ENCODE measurements at regions not wholly inside any gene's neighbourhood (a gene's known extent, or its start where the extent isn't known, plus 50 kb on each side); places are given as distances from the start of the nearest gene placed in this dataset.
"Not testable (repeated sequence)": the region's sequence is repeated elsewhere in the genome, so short reads cannot be mapped to it uniquely, and the experiment has no call there.

DNA sequence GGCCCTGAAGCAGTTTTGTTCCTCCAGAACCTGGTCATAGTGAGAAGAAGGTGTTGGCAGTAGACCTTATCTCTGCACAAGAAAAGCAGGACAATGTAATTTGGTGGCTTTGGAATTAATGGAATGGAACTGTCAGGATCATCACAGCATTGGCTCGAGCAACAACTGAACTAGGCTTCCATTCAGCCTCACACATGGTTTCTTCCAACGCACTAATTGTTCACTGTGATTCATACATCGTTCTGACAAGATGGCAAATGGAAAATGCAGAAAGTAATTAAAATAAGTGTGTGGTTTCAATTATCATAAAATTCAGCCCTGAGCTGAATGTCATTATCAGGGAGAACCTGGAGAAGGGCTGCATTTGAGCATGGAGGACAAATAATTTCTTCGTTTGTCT is 80.6 kb downstream of the MFSD1 start:
- no peak for DNase-seq

- no peak for DNase-seq
These were observed 94.9 kb downstream of the MFSD1 start for GRCh38 chr3:158896729-158897128.

GRCh38 chr3:158906749-158907148 is 104.9 kb downstream of the MFSD1 start:
- DNase-seq = no peak

GRCh38 chr3:158908187-158908734 is 106.4 kb downstream of the MFSD1 start:
- no peak for DNase-seq

GRCh38 chr3:158909870-158910269 is 108.0 kb downstream of the MFSD1 start:
- DNase-seq = no peak

- no peak for DNase-seq
These were observed 109.7 kb downstream of the MFSD1 start for GRCh38 chr3:158911586-158911985.

- DNase-seq = peak; percentile 15
These were observed 110.3 kb downstream of the MFSD1 start for GRCh38 chr3:158912188-158912587.

DNA sequence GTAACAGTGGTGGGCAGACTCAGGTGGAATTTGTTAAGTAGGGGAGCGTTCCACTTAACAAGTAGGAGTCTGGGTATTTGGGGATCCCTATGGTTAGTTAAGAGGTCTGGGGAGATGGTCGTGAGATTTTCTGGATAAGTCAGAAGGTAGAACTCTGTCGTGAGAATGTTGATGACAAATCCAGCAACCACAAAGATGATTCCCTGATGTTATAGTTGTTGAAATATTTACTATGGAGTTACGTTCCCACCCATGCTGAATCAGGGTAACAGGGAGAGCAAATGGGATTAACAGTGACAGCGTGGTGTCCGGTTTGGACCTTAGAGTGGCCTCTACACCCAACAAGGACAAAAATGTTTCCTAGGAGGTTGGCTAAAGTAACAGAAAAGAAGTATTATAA is 110.8 kb downstream of the MFSD1 start:
- DNase-seq = no peak

- no peak for DNase-seq
These were observed 114.3 kb downstream of the MFSD1 start for GRCh38 chr3:158916111-158916510.

DNA sequence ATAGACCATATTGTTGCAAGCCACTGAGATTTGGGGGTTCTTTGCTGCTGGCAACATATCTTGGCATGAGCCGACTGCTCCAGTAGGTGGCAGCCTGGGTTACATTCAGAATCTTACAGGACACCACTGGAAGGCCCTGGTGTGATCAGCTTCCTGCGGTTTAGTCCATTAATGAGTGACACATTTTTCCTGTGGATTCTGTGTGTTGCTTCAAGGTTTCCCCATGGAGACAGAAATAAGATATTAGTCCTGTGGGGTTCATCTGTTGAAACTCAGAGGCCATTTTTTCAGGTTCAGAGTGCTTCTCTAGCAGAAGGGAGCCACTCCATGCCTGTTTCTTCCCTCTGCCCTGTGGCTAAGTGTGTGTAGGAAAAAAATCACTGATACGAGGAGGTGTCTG is 116.2 kb downstream of the MFSD1 start:
- DNase-seq = peak; percentile 89

DNA sequence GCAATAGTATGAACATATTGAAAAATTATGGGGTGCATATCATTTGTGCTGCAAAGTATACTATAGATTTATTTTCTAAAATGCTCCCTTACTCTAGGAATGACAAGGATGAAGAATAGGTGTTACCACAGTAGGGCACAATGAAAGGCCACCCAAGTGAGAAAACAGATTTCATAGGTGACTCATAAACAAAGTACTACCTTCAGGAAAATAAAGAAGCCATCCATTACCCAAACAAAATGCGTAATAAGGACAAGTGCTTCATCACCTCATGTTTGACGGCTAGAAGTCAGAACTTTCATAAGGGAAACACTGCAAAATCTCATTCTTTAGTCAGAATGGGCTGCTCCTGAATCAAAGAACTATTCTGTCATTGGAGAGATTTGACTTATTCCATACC is 116.6 kb downstream of the MFSD1 start:
- peak; percentile 6 for DNase-seq

GRCh38 chr3:158920371-158920770 is 118.5 kb downstream of the MFSD1 start:
- DNase-seq = no peak

GRCh38 chr3:158925021-158925420 is 123.2 kb downstream of the MFSD1 start:
- no peak for DNase-seq

DNA sequence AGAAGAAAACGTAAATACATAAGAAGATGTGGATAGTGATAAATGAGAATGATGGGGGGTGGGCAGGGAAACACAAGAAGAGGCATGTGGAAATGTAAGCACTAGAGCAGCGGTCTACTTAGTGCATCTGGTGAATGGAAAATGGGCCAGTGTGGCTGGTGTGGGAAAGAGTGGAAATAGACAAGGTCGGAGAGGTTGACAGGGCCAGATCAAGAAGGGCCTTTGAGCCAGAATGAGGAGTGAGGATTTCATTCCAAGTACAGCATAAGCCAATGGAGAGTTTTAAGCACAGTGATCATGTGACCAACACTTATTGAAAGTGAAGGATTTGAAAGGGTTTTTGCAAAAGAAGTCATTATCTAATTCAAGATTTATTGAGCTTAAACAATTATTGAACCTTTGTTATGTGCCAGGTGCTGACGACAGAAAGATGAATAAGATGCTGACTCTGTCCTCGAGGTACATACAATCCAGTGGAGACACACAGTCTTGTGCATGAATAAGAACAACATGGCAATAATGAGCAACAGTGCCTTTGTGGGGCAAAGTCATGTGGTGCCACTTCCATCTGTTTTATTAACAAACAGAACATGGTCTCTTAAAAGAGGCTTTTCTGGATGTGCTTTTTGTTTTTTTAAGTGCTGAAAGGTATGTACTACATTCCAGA is 124.1 kb downstream of the MFSD1 start:
- no peak for DNase-seq

DNA sequence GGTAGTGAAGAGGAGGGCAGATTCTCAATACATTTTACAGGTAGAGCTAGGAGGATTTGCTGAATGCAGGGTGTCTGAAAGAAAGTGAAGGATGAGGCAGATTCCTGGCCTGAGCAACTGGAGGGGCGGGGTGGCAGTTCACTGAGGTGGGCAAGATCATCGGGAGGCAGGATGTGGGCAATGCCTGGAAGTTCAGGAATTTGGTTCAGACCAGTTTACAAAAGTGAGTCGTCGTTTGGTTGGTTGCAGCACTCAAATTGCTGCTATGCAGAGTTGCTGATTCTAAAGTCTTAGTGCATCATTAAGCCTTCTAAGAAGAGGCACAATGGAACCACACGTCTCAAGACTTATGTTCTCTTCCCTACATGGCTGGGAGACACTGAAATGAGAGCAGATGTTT is 134.0 kb downstream of the MFSD1 start:
- DNase-seq = no peak

DNA sequence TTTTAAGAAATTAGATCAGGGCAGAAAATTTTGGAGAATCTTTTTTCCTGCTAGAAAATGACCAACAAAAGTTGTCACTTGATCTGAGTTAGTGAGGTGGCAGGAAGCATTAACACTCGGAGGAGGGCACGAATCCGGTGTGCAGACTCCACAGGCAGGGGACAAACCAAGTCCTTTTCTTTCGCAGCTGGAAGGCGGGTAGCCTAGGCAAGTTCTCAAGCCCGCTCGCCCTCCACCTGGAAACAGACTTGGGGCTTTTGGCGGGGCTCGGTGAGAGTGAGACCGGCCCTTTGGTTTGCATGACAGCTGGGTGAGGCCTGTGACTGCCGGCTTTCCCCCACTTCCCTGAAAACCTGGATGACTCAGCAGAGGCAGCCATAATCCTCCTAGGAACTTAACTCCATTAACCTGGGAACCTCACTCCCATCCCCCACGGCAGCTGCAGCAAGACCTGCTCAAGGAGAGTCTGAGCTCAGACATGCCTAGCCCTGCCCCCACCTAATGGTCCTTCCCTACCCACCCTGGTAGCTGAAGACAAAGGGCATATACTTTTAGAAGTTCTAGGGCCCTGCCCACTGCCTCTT is 134.8 kb downstream of the MFSD1 start:
- no peak for DNase-seq

GRCh38 chr3:158950178-158950901 is 148.5 kb downstream of the MFSD1 start:
- DNase-seq = no peak

GRCh38 chr3:158953131-158953530 is 151.3 kb downstream of the MFSD1 start:
- DNase-seq = no peak

- no peak for DNase-seq
These were observed 152.6 kb downstream of the MFSD1 start for GRCh38 chr3:158954420-158954819.

- not testable (repeated sequence) for DNase-seq
These were observed 155.9 kb downstream of the MFSD1 start for GRCh38 chr3:158957777-158958176.

DNA sequence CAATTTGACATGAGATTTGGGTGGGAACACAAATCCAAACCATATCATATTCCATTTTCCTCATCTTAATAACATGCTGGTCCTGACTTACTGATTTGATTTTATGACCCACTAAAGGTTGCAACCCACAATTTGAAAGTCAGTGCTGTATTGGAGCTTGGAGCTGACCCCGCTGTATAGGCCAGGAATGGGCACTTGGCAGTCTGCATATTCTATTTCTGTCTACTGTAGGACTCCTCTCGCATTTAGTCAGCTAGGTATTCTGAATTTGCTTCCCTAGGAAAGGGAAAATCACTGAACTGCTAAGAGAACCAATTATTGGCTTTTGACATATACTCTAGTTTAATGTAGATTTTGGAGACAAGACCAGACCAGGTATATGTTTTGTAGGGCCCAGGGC is 157.0 kb downstream of the MFSD1 start:
- no peak for DNase-seq

GRCh38 chr3:158961471-158961870 is 159.6 kb downstream of the MFSD1 start:
- DNase-seq = no peak

DNA sequence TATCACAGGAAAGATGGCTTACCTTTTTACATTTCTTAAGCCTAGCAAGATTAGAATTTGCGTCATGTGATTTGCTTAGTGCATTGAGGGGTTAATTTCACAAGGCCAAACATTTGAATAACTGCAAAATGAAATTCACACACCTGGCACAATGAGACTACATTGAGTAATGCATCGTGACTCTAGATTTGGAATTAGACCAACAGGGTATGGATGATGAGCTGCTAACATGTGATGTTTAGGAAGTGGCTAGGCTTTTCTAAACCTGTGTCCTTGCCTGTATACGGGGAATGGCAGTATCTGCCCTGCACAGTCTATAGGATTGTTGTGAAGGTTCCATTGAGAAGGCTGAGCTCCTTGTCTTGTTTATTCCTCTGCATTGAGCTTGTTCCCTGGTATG is 160.1 kb downstream of the MFSD1 start:
- DNase-seq = no peak

GRCh38 chr3:158970006-158970405 is 168.2 kb downstream of the MFSD1 start:
- DNase-seq = no peak

All from dermis blood vessel endothelial cell (primary cell).